IMR-90 (cell line): ENCODE measurements at regions not wholly inside any gene's neighbourhood (a gene's known extent, or its start where the extent isn't known, plus 50 kb on each side); places are given as distances from the start of the nearest gene placed in this dataset.

ENCODE experiments used
- ATAC-seq: fragments of 200-7000 bp; cut with Tn5 transposase; 2 replicates; pipeline ENCODE4 v1.9.1; 2020; ENCODE audit warnings: low read depth, mild to moderate bottlenecking, moderate library complexity
- BruUV-seq: library from RNA; stranded (reverse); fragments of 400-500 nt; replicated peaks from 2 replicates; lab custom pipeline; 2021; lab: Mats Ljungman, UMichigan
- CTCF ChIA-PET: fragments of 300-600 bp; formaldehyde crosslinking; extraction: SDS; loops from one replicate; lab custom pipeline; 2021; ENCODE audit warnings: antibody characterized with exemption; lab: Yijun Ruan, JAX
- POLR2A ChIA-PET: fragments of 300-600 bp; sonication (Branson Sonifier 250); formaldehyde crosslinking; loops from one replicate; lab custom pipeline; 2022; ENCODE audit warnings: antibody characterized with exemption; ENCODE audit not compliant: unreplicated experiment; lab: Charles Lee
- DNase-seq: peaks from one replicate; pipeline ENCODE4 v3.0.0; 2013
- H2AFZ ChIP-seq: replicated peaks from 2 replicates; pipeline ENCODE3; 2013; ENCODE audit warnings: low read length, mild to moderate bottlenecking; ENCODE audit not compliant: poor library complexity
- H2AK5ac ChIP-seq: 2 replicates; pipeline ENCODE4 v1.6.1; 2013; ENCODE audit warnings: low read depth, low read length, inconsistent platforms
- H2AK9ac ChIP-seq: replicated peaks from 2 replicates; pipeline ENCODE3; 2013; ENCODE audit warnings: mild to moderate bottlenecking, low read depth, low read length, moderate library complexity; ENCODE audit not compliant: poor library complexity
- H2BK120ac ChIP-seq: 2 replicates; pipeline ENCODE4 v1.6.1; 2013; ENCODE audit warnings: low read depth, low read length, inconsistent platforms
- H2BK15ac ChIP-seq: 3 replicates; pipeline ENCODE4 v1.6.1; 2013; ENCODE audit warnings: low read depth, low read length, inconsistent platforms
- H2BK20ac ChIP-seq: 2 replicates; pipeline ENCODE4 v1.6.1; 2013; ENCODE audit warnings: low read depth, mild to moderate bottlenecking, inconsistent platforms, low read length, moderate library complexity
- H2BK5ac ChIP-seq: 2 replicates; pipeline ENCODE4 v1.6.1; 2013; ENCODE audit warnings: mild to moderate bottlenecking, low read depth, low read length, inconsistent platforms; ENCODE audit not compliant: poor library complexity, severe bottlenecking
- H3K14ac ChIP-seq: replicated peaks from 2 replicates; pipeline ENCODE4 v1.6.1; 2013; ENCODE audit warnings: low read depth, low read length, inconsistent platforms
- H3K18ac ChIP-seq: 2 replicates; pipeline ENCODE4 v1.6.1; 2013; ENCODE audit warnings: low read depth, low read length, control low read depth
- H3K23ac ChIP-seq: 2 replicates; pipeline ENCODE4 v1.6.1; 2013; ENCODE audit warnings: low read depth, low read length, inconsistent platforms
- H3K27ac ChIP-seq: 2 replicates; pipeline ENCODE4 v1.5.1; 2013; ENCODE audit warnings: mild to moderate bottlenecking, control low read depth, low read length; ENCODE audit not compliant: insufficient read depth
- H3K27me3 ChIP-seq: 2 replicates; pipeline ENCODE4 v1.6.1; 2013; ENCODE audit warnings: low read length; ENCODE audit not compliant: control insufficient read depth, insufficient read depth
- H3K36me3 ChIP-seq: 2 replicates; pipeline ENCODE4 v1.6.1; 2013; ENCODE audit warnings: low read length, mixed read lengths; ENCODE audit not compliant: control insufficient read depth, insufficient read depth
- H3K4ac ChIP-seq: 2 replicates; pipeline ENCODE4 v1.6.1; 2013; ENCODE audit warnings: low read depth, low read length, inconsistent platforms
- H3K4me1 ChIP-seq: 2 replicates; pipeline ENCODE4 v1.6.1; 2013; ENCODE audit warnings: low read length, mixed read lengths; ENCODE audit not compliant: control insufficient read depth, insufficient read depth
- H3K4me2 ChIP-seq: 2 replicates; pipeline ENCODE4 v1.6.1; 2013; ENCODE audit warnings: low read depth, mild to moderate bottlenecking, control low read depth, low read length, moderate library complexity
- H3K4me3 ChIP-seq: 2 replicates; pipeline ENCODE4 v1.5.1; 2013; ENCODE audit warnings: low read depth, mild to moderate bottlenecking, control low read depth, low read length, moderate library complexity; ENCODE audit not compliant: insufficient read depth
- H3K56ac ChIP-seq: 2 replicates; pipeline ENCODE4 v1.6.1; 2013; ENCODE audit warnings: low read length, inconsistent platforms; ENCODE audit not compliant: insufficient read depth; ENCODE audit errors: extremely low read depth
- H3K79me1 ChIP-seq, 2 experiments: 2 replicates each; pipeline ENCODE4 v1.6.1; 2013; ENCODE audit warnings: low read length in 2 of 2, inconsistent platforms in 1 of 2, low read depth in 1 of 2
- H3K9ac ChIP-seq: 2 replicates; pipeline ENCODE4 v1.6.1; 2013; ENCODE audit warnings: low read depth, low read length, control low read depth
- H3K9me1 ChIP-seq: 2 replicates; pipeline ENCODE4 v1.6.1; 2013; ENCODE audit warnings: low read length, inconsistent platforms; ENCODE audit not compliant: insufficient read depth
- H3K9me3 ChIP-seq: 2 replicates; pipeline ENCODE4 v1.6.1; 2013; ENCODE audit warnings: low read length; ENCODE audit not compliant: control insufficient read depth, insufficient read depth
- H4K20me1 ChIP-seq: 2 replicates; pipeline ENCODE4 v1.6.1; 2013; ENCODE audit warnings: low read length, inconsistent platforms; ENCODE audit not compliant: insufficient read depth
- H4K5ac ChIP-seq: 2 replicates; pipeline ENCODE4 v1.6.1; 2013; ENCODE audit warnings: mild to moderate bottlenecking, low read depth, low read length, control low read depth
- H4K8ac ChIP-seq, 2 experiments: 2 replicates each; pipeline ENCODE4 v1.6.1; 2013; ENCODE audit warnings: low read depth in 2 of 2, low read length in 2 of 2, control low read depth in 1 of 2, inconsistent platforms in 1 of 2
- H4K91ac ChIP-seq: 2 replicates; pipeline ENCODE4 v1.6.1; 2013; ENCODE audit warnings: low read depth, low read length, inconsistent platforms; ENCODE audit not compliant: insufficient read depth
- CEBPB ChIP-seq: IDR thresholded peaks from 2 replicates; pipeline ENCODE4 v1.6.1; 2012; ENCODE audit warnings: low read depth, low read length, improper control_type of control experiment
- FOS ChIP-seq: fragments of 150-350 bp; IDR thresholded peaks from 2 replicates; pipeline ENCODE4 v1.6.1; 2016; ENCODE audit warnings: low read depth, low read length
- SMC3 ChIP-seq: fragments of 150-350 bp; IDR thresholded peaks from 2 replicates; pipeline ENCODE4 v1.6.1; 2016; ENCODE audit warnings: low read depth, mild to moderate bottlenecking, antibody characterized with exemption, low read length, moderate library complexity
- WGBS, 2 experiments: methylation state at CpG; one replicate each; pipeline versions ENCODE4 v1.1.5 to v1.1.7; 2013; ENCODE audit warnings: missing lambda C conversion rate in 2 of 2; ENCODE audit not compliant: insufficient read length in 1 of 2; ENCODE audit errors: extremely low coverage in 2 of 2; 5-methylcytosine and 5-hydroxymethylcytosine counted together
- dilution Hi-C: fragments of 300-500 bp; cut with HindIII; formaldehyde crosslinking; loops from one replicate; pipeline ENCODE4 v1.14.3; 2018; ENCODE audit warnings: low sequenced_read_pairs; ENCODE audit not compliant: unreplicated experiment
- in situ Hi-C: fragments of 300-500 bp; cut with MboI; formaldehyde crosslinking; loops from 3 replicates; pipeline ENCODE4 v1.14.3; 2019; ENCODE audit warnings: low sequenced_read_pairs, inconsistent platforms, mixed read lengths
- intact Hi-C: fragments of 100-400 bp; cut with micrococcal nuclease; formaldehyde crosslinking; loops from 2 replicates; pipeline ENCODE4 v1.10.0; 2022

DNA sequence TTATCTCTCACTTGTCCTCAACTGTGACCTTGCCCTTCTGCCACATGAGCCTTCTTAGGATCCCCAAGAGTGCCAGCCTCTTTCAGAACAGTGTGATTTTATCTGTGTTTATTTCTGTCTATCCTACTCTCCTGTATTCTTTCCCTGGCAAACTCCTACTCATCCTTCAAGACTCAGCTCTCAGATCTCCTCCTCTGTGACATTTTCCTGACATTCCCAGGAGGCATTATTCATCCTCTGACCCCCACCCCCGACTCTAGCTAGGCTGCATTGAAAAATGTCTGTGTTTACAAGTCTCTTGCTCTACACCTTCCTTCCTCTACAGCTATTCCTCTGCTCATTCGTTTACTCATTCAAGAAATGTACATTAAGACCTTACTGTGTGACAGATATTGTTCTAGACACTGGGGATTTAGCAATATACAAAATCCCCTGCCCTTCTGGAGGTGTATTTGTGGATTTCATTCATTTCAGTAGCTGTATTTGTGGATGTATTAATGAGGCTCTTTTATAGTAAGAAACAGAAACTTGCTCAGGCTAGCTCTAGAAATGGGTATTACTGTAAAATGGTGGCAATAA, 61.4 kb upstream of the COMTD1 start:
- 0 out of 2 replicates have a peak overlapping the region, but pooled peaks have one; percentile 12 for H2AK5ac ChIP-seq
- no peak overlapping the region for H2AFZ ChIP-seq
- peak overlapping the region; percentile 68 for H3K4me2 ChIP-seq
- peak overlapping the region; percentile 73 for H4K91ac ChIP-seq
- peak overlapping the region; percentile 39; the same call in 1 of the 2 replicates for H3K23ac ChIP-seq
- H4K8ac ChIP-seq = no peak overlapping the region; a peak in 1 of 4 replicates
- peaks cover 24% of the 10 kb centered on the region for H3K4me1 ChIP-seq
- no peaks in the 10 kb centered on the region for H3K36me3 ChIP-seq
- peak overlapping the region; percentile 59 for H3K4ac ChIP-seq
- peak overlapping the region; percentile 7; the same call in 2 of the 3 replicates for H2BK15ac ChIP-seq
- H3K27me3 ChIP-seq = no peaks in the 10 kb centered on the region; the same call in 1 of the 2 replicates
- peak overlapping the region; percentile 69 for H2BK20ac ChIP-seq
- TF ChIP-seq SMC3 (no peak), CEBPB (peak; percentile 11; the same call in 1 of the 2 replicates), FOS (no peak)
- H3K56ac ChIP-seq = no peak overlapping the region
- peak overlapping the region; percentile 90 for H3K18ac ChIP-seq
- intact Hi-C loops (loop anchor here (5.0 kb wide), 1 partner anchor 1480 kb away; no protein-coding TSS in a partner anchor), in situ Hi-C loops (loop anchor here (10.0 kb wide), 1 partner anchor 98 kb away; no protein-coding TSS in a partner anchor), dilution Hi-C loops (no loop called here)
- 0 out of 2 replicates have a peak overlapping the region, but pooled peaks have one; percentile 38 for H3K14ac ChIP-seq
- H2AK9ac ChIP-seq = no peak overlapping the region
- peak; percentile 31 for DNase-seq
- H3K27ac ChIP-seq = peak overlapping the region; percentile 32; the same call in 1 of the 2 replicates
- CTCF ChIA-PET = interaction anchor here (0.6 to 1.3 kb wide), 2 partner anchors 14 to 98 kb away, joined by 3 read pairs; no protein-coding TSS in a partner anchor
- peak overlapping the region; percentile 22 for H2BK5ac ChIP-seq
- H2BK120ac ChIP-seq = peak overlapping the region; percentile 87
- H4K5ac ChIP-seq = peak overlapping the region; percentile 92
- no peaks in the 10 kb centered on the region for H3K79me1 ChIP-seq
- POLR2A ChIA-PET = no interaction called here
- peaks cover 6% of the 10 kb centered on the region for H3K9me1 ChIP-seq
- whole genome bisulfite sequencing, 2 experiments = no CpG with 5 or more reads among the region's 2 CpGs
- peak; percentile 3; the same call in 1 of the 2 replicates for ATAC-seq
- H4K20me1 ChIP-seq = no peaks in the 10 kb centered on the region
- H3K9ac ChIP-seq = no peak overlapping the region
- H3K4me3 ChIP-seq = no peak overlapping the region
- no peaks in the 10 kb centered on the region for H3K9me3 ChIP-seq
- BruUV-seq = no TSS peak
